ENCODE measurements at regions not wholly inside any gene's neighbourhood (a gene's known extent, or its start where the extent isn't known, plus 50 kb on each side); places are given as distances from the start of the nearest gene placed in this dataset.

DNA sequence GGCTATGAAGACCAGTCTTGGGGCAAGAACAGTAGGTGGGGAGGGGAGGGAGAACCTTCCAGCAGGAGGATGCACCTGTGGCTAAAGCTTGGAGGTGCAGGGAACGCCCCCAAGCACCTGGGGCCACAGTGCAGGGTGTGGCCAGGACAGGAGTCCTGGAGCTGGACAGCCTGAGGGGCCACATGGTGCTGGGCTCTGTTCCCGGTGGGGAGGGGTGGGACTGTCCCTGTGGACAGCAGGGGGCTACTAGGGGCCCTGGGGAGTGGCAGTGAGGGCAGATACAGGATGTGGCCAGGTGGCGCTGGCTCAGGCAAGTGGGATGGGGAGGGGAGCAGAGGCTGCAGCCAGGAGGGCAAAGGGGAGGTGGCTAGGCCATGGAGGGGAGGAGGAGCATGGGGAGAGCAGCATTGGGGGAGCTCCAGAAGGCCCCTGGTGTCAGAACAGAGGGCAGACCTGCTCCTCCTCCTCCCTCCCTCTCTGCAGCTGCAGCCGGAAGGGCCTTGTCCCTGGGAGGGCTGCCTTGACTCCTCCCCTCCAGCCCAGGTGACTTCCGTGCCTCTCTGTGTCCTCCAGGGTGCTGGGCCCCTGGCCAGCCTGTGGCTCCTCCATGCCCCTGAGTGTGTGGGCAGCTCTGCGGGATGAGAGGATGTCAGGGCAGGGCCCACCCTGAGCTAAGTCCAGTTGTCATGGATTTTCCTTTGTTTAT, 68.4 kb upstream of the DLK1 start:
- DNase-seq (ENCODE audit: low read depth in 1 of 2, low spot score in 1 of 2) = no peak

DNA sequence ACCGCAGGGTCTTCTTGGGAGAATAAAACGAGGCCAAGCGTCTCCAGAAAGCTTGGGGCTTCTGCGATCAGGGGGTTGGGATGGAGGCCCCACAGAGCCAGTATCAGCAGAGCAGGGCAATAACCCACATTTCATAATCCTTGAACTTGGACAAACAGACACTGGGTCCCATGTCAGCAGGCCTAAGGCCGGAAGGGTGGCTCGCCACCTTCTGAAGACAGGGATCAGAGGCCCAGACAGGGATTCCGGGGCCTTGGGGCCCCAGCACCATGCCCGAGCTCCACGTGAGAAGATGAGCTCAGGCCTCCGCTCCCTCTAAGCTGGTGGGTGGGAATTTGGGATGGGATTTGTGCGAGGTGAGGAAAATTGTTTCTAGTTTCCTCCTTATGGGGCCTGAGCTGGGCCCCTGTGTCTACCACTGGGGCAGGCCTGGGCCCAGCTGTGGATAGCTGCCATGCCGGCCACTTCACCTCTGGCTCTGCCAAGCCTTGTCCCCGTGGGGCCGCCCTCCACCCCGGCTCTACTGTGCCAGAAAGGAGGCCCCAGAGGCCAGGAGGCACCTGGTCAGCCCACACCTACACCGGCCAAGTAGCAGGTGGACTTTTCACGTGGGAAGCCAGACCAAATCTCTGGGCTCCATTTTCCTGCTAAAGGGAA, 67.2 kb upstream of the DLK1 start:
- DNase-seq (ENCODE audit: low read depth in 1 of 2, low spot score in 1 of 2) = no peak

GRCh38 chr14:100660498-100660881, 66.2 kb upstream of the DLK1 start:
- DNase-seq (ENCODE audit: low read depth in 1 of 2, low spot score in 1 of 2) = no peak

- DNase-seq (ENCODE audit: low read depth in 1 of 2, low spot score in 1 of 2) = no peak
Observed at GRCh38 chr14:100660882-100661635, 65.6 kb upstream of the DLK1 start.

GRCh38 chr14:100662879-100663760, 63.6 kb upstream of the DLK1 start:
- DNase-seq (ENCODE audit: low read depth in 1 of 2, low spot score in 1 of 2) = peak in 1 of 2 donors; percentile 49

DNA sequence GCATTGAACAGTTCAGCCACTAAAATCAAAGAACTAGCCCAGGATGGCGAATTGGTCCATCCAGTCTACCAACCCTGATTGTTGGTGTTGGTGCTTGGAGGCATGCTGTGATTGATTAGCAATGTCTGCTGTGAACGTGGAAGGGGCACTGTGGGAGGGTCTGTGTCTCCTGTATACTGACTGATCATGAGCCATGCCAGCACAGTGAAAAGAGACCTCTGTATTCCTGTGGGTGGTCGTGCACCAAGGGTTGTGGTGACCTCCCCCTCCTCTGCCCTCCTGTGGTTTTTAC, 63.0 kb upstream of the DLK1 start:
- no peak for DNase-seq (ENCODE audit: low read depth in 1 of 2, low spot score in 1 of 2)

- DNase-seq (ENCODE audit: low read depth in 1 of 2, low spot score in 1 of 2) = no peak
Observed at GRCh38 chr14:100664231-100664630, 62.5 kb upstream of the DLK1 start.

DNA sequence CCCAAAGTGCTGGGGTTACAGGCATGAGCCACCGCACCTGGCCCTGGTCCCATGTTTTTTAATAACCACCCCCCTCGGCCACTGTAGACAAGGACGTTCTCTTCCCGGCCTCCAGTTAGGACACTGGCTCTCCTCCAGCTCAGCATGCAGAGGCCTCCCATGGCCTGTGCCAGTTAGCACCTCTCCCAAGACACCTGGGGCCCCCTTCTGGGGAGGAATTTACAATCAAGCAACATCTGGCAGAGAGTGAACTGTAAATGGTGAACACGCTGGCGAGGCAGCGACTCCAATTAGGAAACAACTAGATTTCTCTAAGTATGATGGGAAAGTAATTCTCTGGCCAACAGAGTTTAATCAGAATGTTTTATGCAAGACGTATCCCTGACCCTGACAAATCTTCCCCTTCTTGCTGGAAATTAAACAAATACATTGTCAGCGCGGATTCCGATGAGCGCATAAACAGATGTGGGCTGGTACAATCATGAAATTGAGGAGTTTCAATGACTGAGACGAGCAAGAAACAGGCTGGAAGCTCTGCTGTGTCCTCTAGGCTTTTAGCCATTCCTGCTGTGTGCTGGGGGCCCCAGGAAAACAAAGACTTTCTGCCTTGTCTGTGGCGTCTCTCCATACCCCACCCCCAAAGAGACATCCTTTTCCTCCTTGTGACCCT, 61.7 kb upstream of the DLK1 start:
- DNase-seq (ENCODE audit: low read depth in 1 of 2, low spot score in 1 of 2) = no peak

DNA sequence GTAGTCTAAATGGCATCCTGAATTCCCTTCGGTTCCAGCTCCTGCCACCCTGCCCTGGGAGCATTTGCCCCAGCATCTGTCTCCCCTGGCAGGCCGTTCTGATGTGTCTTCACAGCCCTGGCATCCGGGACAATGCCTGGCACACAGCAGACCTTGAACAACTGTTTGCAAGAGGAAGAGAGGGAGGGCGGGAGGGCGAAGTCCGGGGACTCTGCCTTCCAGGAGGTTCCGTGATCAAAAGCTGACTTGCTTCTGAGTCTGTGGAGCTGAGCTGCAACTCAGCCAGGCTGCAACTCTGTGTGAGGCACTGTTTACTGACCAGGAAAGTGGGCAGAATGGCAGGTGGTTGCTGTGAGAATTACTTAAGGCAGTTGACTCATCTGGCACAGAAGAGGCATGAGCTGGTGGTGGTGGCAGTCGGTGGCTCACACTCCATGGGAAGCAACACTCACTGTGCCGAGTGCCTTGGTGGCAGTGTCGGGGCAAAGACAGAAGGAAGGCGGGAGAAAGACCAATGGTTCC, 61.1 kb upstream of the DLK1 start:
- DNase-seq (ENCODE audit: low read depth in 1 of 2, low spot score in 1 of 2) = no peak

DNA sequence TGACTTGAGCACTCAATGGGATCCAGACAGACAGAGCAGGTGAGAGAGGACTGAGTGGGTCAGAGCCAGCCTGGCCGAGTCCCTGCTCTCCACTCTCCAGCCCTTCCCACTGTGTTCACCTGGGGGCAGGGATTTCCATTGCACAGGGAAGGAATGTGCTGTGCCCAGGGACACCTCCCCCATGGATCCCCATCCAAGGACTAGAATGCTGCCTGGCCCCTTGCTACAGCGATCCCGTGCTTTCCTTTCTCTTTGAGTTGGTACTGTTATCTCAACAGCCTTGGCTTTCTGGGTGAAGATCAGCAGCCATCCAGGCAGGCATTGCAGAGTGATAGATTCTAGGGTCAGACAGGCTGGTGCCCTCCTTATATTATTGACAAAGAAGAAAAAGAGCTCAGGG, 60.3 kb upstream of the DLK1 start:
- DNase-seq (ENCODE audit: low read depth in 1 of 2, low spot score in 1 of 2) = no peak

- DNase-seq (ENCODE audit: low read depth in 1 of 2, low spot score in 1 of 2) = no peak
Observed at GRCh38 chr14:100666851-100667250, 59.8 kb upstream of the DLK1 start.

DNA sequence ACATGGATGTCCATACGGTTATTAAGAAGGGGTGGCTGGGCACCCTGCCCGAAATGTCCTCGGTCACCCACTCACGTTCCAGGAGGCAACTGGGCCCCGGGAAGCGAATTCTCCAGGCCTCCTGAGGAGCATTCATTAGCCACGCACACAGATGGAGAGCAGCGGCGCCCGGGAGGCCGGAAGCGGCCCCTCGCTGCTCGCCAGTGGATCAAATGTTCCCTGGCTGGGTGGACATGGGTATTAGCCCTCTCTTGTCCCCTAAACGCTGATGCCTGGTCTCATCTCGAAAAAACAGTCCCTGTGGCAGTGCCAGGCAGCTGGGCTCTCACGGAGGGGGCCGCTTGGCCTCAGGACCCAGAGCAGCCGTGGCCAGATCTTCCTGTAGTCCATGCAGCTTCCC, 59.0 kb upstream of the DLK1 start:
- DNase-seq (ENCODE audit: low read depth in 1 of 2, low spot score in 1 of 2) = no peak

DNA sequence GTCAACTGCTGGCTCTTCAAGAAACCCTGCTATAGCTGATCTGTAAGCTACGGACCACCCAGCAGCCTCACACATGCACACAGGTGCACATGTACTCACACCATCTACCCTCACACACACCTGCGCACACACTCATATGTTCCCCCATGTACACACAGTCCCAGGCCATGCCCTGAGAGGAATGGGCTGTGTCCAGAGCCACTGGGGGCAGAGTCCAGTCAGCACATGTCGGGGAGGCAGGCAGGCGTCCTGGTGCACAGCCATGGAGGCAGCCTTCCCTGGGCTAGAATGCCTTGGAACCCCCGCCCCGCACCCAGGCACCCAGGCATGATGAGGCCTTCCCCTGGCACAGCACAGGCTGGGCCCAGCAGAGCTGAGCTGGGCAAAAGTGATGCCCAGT, 58.3 kb upstream of the DLK1 start:
- no peak for DNase-seq (ENCODE audit: low read depth in 1 of 2, low spot score in 1 of 2)

DNA sequence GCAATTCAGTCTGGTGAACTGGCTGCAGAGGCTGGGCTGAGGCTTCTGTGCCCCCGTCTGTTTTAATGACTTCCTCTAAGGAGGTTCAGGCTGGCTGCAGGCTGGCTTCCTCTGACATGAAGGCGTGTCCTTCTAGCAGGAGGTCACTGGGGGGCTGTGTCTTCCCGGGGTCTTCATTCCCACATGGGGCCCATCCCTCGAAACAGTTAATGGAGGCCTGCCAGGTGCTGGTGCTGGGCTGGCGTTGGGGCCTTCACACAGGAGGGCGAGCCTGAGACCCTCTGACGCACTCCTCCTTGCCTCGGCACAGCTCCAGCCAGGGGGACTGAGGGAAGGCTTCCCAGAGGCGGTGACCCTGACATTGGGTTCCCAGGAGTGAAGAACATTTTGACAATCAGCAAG, 57.7 kb upstream of the DLK1 start:
- no peak for DNase-seq (ENCODE audit: low read depth in 1 of 2, low spot score in 1 of 2)

- DNase-seq (ENCODE audit: low read depth in 1 of 2, low spot score in 1 of 2) = no peak
Observed at GRCh38 chr14:100669468-100669867, 57.2 kb upstream of the DLK1 start.

DNA sequence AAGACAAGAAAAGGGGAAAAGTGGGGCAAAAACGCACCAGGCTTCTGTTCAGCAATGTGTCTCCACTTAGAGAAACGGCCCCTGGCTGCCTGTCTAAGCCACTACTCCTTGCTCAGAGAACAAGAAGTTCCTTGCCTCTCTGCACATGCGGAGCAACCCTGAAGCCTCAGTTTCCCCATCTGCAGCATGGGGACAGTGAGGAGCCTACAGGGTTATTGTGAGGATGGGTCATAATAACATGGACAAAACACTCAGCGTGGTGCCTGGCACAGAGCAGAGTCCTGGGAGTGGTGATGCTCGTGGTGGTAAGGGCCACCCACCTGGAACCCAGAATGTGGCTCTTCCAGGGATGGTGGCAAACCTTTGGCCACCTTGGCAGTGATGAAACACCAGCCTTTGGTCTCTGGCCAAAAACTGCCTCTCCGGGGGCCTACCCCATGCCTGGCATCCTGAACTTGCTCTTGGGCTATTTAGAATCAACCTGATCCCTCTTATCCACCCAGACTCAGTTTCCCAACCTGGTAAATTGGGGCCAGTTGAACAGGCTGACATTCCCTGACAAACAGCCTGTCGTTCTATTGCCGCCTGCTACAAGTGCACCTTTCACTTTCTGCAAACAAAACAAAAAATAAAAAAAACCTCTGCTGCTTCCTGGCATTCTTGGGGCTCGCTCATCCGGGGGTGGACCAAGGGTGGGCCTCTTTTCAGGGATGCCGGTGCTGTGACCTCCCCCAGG, 56.5 kb upstream of the DLK1 start:
- no peak for DNase-seq (ENCODE audit: low read depth in 1 of 2, low spot score in 1 of 2)

DNA sequence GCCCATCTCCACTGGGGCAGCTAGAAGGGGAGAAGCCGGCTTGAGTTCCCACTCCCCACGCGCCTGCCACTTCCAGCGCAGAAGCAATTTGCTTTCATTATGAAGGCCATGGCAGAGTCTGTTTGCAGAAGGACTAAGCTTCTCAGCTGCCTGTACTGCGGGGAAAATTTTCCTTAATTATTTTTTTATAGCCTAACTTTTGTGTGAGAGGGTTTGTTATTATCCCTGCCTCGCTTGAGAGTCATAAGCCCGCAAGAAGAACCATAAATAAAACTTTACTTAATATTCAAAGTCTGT, 56.0 kb upstream of the DLK1 start:
- DNase-seq (ENCODE audit: low read depth in 1 of 2, low spot score in 1 of 2) = no peak

DNA sequence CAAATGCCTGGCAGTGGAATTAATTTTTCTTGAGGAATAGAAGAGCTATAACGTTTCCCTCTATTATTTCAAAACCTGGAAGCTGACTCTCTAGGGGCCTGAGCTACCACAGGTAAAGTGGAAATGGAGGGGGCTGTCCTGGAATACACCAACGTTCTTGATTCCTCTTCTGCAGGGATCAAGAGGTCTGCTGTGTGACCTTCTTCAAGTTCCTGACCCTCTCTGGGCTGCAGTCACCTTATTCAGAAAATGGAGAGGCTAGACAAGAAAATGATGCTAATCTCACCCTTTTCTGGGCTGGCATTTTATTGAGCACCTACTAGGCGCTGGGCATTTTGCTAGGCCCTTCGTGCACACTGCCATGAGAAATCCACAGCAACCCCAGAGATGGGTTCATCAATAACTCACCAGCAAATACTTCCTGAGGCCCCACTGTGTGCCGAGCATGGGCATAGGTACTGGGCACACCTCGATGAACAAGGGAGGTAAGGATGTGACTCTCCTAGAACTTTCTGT, 55.2 kb upstream of the DLK1 start:
- DNase-seq (ENCODE audit: low read depth in 1 of 2, low spot score in 1 of 2) = no peak

DNA sequence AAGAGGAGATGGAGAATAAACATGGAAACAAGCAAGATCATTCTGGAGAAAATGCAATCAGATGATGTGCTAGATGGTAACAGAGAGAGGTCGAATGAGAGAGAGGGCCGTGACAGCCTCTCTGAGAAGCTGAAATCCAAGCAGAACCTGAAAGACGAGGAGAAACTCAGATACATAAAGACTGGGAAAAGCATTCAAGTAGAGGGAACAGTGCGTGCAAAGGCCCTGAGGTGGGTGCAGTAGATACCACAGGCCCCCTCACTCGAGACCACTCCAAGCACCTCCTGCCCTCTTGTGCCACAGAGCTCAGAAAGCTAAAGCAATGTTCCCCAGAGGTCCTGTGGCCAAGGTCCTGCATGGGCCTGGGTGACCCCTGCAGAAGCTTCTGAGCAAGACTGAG, 54.8 kb upstream of the DLK1 start:
- DNase-seq (ENCODE audit: low read depth in 1 of 2, low spot score in 1 of 2) = no peak
